ENCODE measurements at regions not wholly inside any gene's neighbourhood (a gene's known extent, or its start where the extent isn't known, plus 50 kb on each side); places are given as distances from the start of the nearest gene placed in this dataset.

DNA sequence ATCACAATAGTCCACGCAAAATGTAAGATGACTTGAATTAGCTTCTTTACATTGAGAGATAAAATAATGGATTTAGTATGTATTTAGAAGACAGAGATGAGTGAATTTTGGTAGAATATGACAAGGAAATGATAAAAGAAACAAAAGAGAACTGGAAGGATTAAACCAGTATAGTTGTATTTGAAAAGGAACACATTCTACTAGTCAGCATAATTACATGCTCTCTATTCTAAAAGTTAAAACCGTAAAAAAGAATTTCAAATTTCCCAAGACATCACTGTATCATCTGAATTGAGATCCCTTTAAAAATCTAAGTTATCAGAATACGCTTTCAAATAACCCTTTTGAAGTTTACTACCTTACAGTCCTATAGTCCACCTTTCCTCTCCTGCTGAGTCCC is 1156.7 kb upstream of the PCDH9 start:
- no peak for TF ChIP-seq POLR2A (IDR thresholded peaks at IDR 0.05)
- TF ChIP-seq, protein P1, sequence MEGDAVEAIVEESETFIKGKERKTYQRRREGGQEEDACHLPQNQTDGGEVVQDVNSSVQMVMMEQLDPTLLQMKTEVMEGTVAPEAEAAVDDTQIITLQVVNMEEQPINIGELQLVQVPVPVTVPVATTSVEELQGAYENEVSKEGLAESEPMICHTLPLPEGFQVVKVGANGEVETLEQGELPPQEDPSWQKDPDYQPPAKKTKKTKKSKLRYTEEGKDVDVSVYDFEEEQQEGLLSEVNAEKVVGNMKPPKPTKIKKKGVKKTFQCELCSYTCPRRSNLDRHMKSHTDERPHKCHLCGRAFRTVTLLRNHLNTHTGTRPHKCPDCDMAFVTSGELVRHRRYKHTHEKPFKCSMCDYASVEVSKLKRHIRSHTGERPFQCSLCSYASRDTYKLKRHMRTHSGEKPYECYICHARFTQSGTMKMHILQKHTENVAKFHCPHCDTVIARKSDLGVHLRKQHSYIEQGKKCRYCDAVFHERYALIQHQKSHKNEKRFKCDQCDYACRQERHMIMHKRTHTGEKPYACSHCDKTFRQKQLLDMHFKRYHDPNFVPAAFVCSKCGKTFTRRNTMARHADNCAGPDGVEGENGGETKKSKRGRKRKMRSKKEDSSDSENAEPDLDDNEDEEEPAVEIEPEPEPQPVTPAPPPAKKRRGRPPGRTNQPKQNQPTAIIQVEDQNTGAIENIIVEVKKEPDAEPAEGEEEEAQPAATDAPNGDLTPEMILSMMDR (IDR thresholded peaks at IDR 0.05), result no peak
